Keratinocyte (primary cell): ENCODE measurements at regions not wholly inside any gene's neighbourhood (a gene's known extent, or its start where the extent isn't known, plus 50 kb on each side); places are given as distances from the start of the nearest gene placed in this dataset.

Source experiments
- CTCF ChIP-seq, 3 experiments: IDR thresholded peaks in 1 of 3; conservative IDR thresholded peaks in 1 of 3; optimal IDR thresholded peaks in 1 of 3; 2 replicates in 2 of 3; 3 replicates in 1 of 3; pipeline versions ENCODE3 to v1.5.1; 2011; ENCODE audit warnings: low read length in 3 of 3, mild to moderate bottlenecking in 3 of 3, moderate library complexity in 2 of 3, control low read depth in 1 of 3, inconsistent platforms in 1 of 3; ENCODE audit not compliant: insufficient read depth in 2 of 3; ENCODE audit errors: extremely low read depth in 1 of 3
- EZH2 ChIP-seq: IDR thresholded peaks from one replicate; pipeline ENCODE4 v1.6.1; 2012; ENCODE audit warnings: inconsistent platforms, mild to moderate bottlenecking, low read length, moderate library complexity

GRCh38 chr5:5069851-5070250, 70.3 kb upstream of the ADAMTS16 start:
- TF ChIP-seq EZH2: no peak
- no peak for TF ChIP-seq CTCF (optimal IDR thresholded peaks at IDR 0.05 in 1 of 3, IDR thresholded peaks at IDR 0.05 in 1 of 3, conservative IDR thresholded peaks at IDR 0.05 in 1 of 3; ENCODE audit: extremely low read depth in 1 of 3, insufficient read depth in 2 of 3, low read length in 3 of 3)
